D721Med (cell line): ENCODE measurements at regions not wholly inside any gene's neighbourhood (a gene's known extent, or its start where the extent isn't known, plus 50 kb on each side); places are given as distances from the start of the nearest gene placed in this dataset.
"Not testable (repeated sequence)": the region's sequence is repeated elsewhere in the genome, so short reads cannot be mapped to it uniquely, and the experiment has no call there.

Source experiments
- DNase-seq: peaks from one replicate; pipeline ENCODE4 v3.0.0; 2011; ENCODE audit warnings: low spot score; ENCODE audit not compliant: insufficient read length
- FAIRE-seq: peaks from 2 replicates; lab custom pipeline; 2011; peaks lifted over from hg19 to GRCh38; lab: Jason Lieb, UNC
- TF ChIP-seq, protein P1 (sequence below): IDR thresholded peaks from 2 replicates; pipeline ENCODE4 v1.5.1; 2012; ENCODE audit warnings: mild to moderate bottlenecking, control low read depth; ENCODE audit not compliant: insufficient read depth; ENCODE audit errors: missing control alignments

DNA sequence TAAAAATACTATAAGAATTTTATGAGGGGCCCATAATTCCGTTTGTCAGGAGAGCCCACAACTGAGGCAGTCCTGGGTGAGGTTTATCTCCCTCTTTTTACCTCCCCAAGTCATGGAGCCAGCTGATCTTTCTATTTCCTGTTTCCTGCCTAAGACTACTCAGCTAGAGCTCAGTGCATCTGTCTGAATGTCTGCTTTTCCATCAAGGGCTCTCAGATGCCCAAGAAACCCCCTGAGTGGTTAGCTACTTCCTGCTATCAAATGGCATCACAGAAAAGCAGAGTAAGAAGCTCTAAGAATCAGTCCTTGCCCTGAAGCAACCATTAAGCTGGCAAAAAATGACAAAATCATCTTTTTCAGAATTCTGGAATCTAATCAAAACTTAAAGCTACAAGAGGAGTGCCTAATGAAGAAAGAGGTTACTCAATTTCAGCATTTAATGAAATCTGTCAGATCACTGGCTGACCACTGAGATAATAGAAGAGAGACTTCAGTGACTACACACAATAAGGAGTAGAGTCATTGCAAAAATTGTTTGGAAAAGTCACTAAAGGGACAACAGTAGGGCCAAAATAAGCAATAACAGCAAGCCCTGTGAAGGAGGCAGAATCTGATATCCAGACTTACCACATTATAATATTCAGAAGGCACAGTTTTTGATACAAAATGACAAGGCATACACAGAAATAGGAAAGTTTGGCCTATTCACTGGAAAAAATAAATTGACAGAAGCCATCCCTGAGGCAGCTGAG is 150.1 kb downstream of the CYB561 start:
- DNase-seq (no peak), FAIRE-seq (no peak)
- TF ChIP-seq, protein P1, sequence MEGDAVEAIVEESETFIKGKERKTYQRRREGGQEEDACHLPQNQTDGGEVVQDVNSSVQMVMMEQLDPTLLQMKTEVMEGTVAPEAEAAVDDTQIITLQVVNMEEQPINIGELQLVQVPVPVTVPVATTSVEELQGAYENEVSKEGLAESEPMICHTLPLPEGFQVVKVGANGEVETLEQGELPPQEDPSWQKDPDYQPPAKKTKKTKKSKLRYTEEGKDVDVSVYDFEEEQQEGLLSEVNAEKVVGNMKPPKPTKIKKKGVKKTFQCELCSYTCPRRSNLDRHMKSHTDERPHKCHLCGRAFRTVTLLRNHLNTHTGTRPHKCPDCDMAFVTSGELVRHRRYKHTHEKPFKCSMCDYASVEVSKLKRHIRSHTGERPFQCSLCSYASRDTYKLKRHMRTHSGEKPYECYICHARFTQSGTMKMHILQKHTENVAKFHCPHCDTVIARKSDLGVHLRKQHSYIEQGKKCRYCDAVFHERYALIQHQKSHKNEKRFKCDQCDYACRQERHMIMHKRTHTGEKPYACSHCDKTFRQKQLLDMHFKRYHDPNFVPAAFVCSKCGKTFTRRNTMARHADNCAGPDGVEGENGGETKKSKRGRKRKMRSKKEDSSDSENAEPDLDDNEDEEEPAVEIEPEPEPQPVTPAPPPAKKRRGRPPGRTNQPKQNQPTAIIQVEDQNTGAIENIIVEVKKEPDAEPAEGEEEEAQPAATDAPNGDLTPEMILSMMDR: no peak

- DNase-seq, FAIRE-seq: not testable (repeated sequence)
These were observed 147.2 kb downstream of the CYB561 start for GRCh38 chr17:63298916-63299315.

DNA sequence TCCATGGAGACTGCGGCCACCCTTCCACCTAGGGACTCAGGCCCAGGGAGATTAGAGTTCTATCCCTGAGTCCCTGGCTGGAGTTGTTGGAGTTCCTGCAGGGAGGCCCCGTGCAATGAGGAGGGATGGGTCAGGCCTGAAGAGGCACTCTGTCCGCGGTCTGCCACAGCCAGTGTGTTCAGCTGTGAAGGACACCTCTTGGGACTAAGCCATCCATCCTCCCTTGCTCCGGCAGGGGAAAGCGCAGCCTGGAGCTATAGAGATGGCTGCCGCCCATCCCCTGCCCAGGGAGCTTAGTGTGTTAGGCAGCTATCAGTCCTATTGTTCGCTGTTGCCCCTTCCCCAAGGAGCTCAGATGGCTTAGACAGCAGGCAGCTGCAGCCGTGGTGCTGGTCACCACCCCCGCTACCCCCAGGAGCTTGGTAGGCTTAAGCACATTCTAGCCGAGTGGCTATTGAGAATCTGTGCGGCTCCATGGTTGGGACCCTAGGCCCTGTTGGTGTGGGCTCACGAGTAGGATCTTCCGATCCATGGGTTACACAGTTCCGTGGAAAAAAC is 141.3 kb downstream of the CYB561 start:
- FAIRE-seq (no peak), DNase-seq (no peak)
- TF ChIP-seq, protein P1: no peak

DNA sequence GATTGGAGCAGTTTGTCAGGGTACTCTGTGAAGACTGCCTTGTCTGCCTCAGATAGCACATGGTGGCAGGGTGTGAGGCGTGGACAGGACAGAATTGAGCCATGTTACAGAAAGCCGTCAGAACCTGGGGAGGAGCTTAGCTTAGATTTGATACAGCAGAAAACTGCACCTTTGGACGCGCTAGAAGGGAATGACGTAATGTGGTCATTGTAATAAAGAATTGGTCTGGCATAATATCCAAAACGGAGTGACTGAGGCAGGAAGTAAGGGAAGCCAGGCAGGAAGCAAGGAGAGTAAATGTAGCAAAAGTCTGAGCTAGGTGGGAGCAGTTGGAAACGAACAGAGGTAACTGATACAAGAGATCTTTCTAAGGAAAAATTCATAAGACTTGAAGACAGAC is 140.2 kb downstream of the CYB561 start:
- TF ChIP-seq, protein P1: no peak
- DNase-seq (no peak), FAIRE-seq (no peak)

DNA sequence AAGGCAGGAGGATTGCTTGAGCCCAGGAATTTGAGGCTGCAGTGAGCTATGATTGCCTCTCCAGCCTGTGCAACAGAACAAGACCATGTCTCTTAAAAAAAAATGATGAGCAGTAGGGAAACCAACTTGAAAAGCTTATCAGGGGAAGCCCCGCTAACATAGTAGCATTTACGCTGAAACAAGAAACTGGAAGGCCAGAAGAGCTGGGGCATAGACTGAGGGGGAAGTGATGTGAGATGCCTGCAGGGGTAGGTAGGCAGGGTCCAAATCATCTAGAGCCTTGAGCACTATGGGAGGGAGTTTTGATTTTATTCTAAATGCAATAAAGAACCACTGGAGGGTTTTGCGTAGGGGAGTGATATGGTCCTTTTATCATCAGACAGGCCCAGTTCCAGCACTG is 139.3 kb downstream of the CYB561 start:
- FAIRE-seq (no peak), DNase-seq (no peak)
- TF ChIP-seq, protein P1: no peak

DNA sequence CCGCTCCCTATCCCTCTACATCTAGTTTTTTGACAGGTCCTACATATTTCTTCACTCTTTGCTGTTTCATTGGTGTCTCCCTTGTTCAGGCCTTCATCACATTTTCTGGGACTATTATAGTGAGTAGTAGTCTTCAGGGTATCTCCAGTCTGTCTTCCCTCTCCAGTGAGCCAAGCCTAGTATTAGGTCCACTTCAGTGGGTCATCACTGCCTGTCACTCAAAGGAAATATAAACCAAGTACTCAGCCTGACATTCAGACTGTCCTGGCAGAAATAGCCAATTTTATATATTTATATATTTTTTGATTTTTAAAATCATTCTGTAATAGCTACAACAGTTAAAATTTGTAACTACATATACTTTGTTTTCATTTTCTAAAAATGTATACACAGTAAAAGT is 137.8 kb downstream of the CYB561 start:
- TF ChIP-seq, protein P1: no peak
- FAIRE-seq (no peak), DNase-seq (no peak)

GRCh38 chr17:63309021-63309420 is 137.1 kb downstream of the CYB561 start:
- FAIRE-seq (no peak), DNase-seq (no peak)
- TF ChIP-seq, protein P1: no peak
